ENCODE measurements at regions not wholly inside any gene's neighbourhood (a gene's known extent, or its start where the extent isn't known, plus 50 kb on each side); places are given as distances from the start of the nearest gene placed in this dataset.
A peak's percentile ranks its signal among the peaks of the same experiment; 100 is the strongest.

GRCh38 chr2:7490672-7491071 lies 573.5 kb downstream of the RNF144A start:
- no peaks in the 10 kb centered on the region for H3K4me1 ChIP-seq (ENCODE audit: low read length)
- H3K9me2 ChIP-seq (replicated peaks; ENCODE audit: insufficient read depth, low read length), result no peaks in the 10 kb centered on the region
- H2AFZ ChIP-seq (ENCODE audit: low read length), result no peak overlapping the region
- DNase-seq, result no peak
- H3K79me2 ChIP-seq (ENCODE audit: low read length), result no peaks in the 10 kb centered on the region
- no peak overlapping the region for H3K4me2 ChIP-seq (ENCODE audit: low read depth, low read length)
- no peaks in the 10 kb centered on the region for H4K20me1 ChIP-seq (ENCODE audit: insufficient read depth, low read length)
- no peak overlapping the region for H3K27ac ChIP-seq (ENCODE audit: low read length)
- H3K4me3 ChIP-seq (ENCODE audit: low read length), result no peak overlapping the region
- no peaks in the 10 kb centered on the region for H3F3A ChIP-seq (ENCODE audit: insufficient read depth, low read length)
- no peaks in the 10 kb centered on the region for H3K27me3 ChIP-seq (replicated peaks; ENCODE audit: insufficient read depth, low read length)
- no peaks in the 10 kb centered on the region for H3K9me3 ChIP-seq (replicated peaks; ENCODE audit: insufficient read depth, low read length)
- H3K36me3 ChIP-seq (replicated peaks; ENCODE audit: insufficient read depth, low read length), result no peaks in the 10 kb centered on the region
- no peak overlapping the region for H3K9ac ChIP-seq (ENCODE audit: low read length)
- TF ChIP-seq EZH2 (optimal IDR thresholded peaks at IDR 0.05; ENCODE audit: low read depth, low read length), result no peak
- TF ChIP-seq CTCF (IDR thresholded peaks at IDR 0.05; ENCODE audit: low read length), result no peak
- TF ChIP-seq EZH2phosphoT487 (IDR thresholded peaks at IDR 0.05; ENCODE audit: low read length), result no peak

- TF ChIP-seq EZH2phosphoT487 (IDR thresholded peaks at IDR 0.05; ENCODE audit: low read length) (no peak), EZH2 (optimal IDR thresholded peaks at IDR 0.05; ENCODE audit: low read depth, low read length) (no peak), CTCF (IDR thresholded peaks at IDR 0.05; ENCODE audit: low read length) (no peak)
- H3K27ac ChIP-seq (ENCODE audit: low read length), result no peak overlapping the region
- no peaks in the 10 kb centered on the region for H3K27me3 ChIP-seq (replicated peaks; ENCODE audit: insufficient read depth, low read length)
- no peaks in the 10 kb centered on the region for H3K9me3 ChIP-seq (replicated peaks; ENCODE audit: insufficient read depth, low read length)
- H3K4me1 ChIP-seq (ENCODE audit: low read length), result no peaks in the 10 kb centered on the region
- H2AFZ ChIP-seq (ENCODE audit: low read length), result no peak overlapping the region
- no peaks in the 10 kb centered on the region for H3K36me3 ChIP-seq (replicated peaks; ENCODE audit: insufficient read depth, low read length)
- no peak for DNase-seq
- no peaks in the 10 kb centered on the region for H3K79me2 ChIP-seq (ENCODE audit: low read length)
- H4K20me1 ChIP-seq (ENCODE audit: insufficient read depth, low read length), result no peaks in the 10 kb centered on the region
- no peak overlapping the region for H3K4me3 ChIP-seq (ENCODE audit: low read length)
- no peaks in the 10 kb centered on the region for H3F3A ChIP-seq (ENCODE audit: insufficient read depth, low read length)
- no peak overlapping the region for H3K9ac ChIP-seq (ENCODE audit: low read length)
- no peaks in the 10 kb centered on the region for H3K9me2 ChIP-seq (replicated peaks; ENCODE audit: insufficient read depth, low read length)
- H3K4me2 ChIP-seq (ENCODE audit: low read depth, low read length), result no peak overlapping the region
Observed at GRCh38 chr2:7492719-7493118, 575.5 kb downstream of the RNF144A start.

- Histone ChIP-seq H3K36me3 (replicated peaks; ENCODE audit: insufficient read depth, low read length) (no peaks in the 10 kb centered on the region), H3K4me3 (ENCODE audit: low read length) (no peak overlapping the region), H3K9me3 (replicated peaks; ENCODE audit: insufficient read depth, low read length) (no peaks in the 10 kb centered on the region), H2AFZ (ENCODE audit: low read length) (no peak overlapping the region), H3K27ac (ENCODE audit: low read length) (no peak overlapping the region), H3K79me2 (ENCODE audit: low read length) (no peaks in the 10 kb centered on the region), H3K4me2 (ENCODE audit: low read depth, low read length) (no peak overlapping the region), H3F3A (ENCODE audit: insufficient read depth, low read length) (no peaks in the 10 kb centered on the region), H3K27me3 (replicated peaks; ENCODE audit: insufficient read depth, low read length) (no peaks in the 10 kb centered on the region), H3K4me1 (ENCODE audit: low read length) (no peaks in the 10 kb centered on the region), H3K9ac (ENCODE audit: low read length) (no peak overlapping the region), H3K9me2 (replicated peaks; ENCODE audit: insufficient read depth, low read length) (no peaks in the 10 kb centered on the region), H4K20me1 (ENCODE audit: insufficient read depth, low read length) (no peaks in the 10 kb centered on the region)
- TF ChIP-seq EZH2phosphoT487 (IDR thresholded peaks at IDR 0.05; ENCODE audit: low read length) (no peak), CTCF (IDR thresholded peaks at IDR 0.05; ENCODE audit: low read length) (no peak), EZH2 (optimal IDR thresholded peaks at IDR 0.05; ENCODE audit: low read depth, low read length) (no peak)
- peak; percentile 37 for DNase-seq
Observed at GRCh38 chr2:7497178-7497577, 580.0 kb downstream of the RNF144A start.
